Panc1 (cell line): ENCODE measurements at regions not wholly inside any gene's neighbourhood (a gene's known extent, or its start where the extent isn't known, plus 50 kb on each side); places are given as distances from the start of the nearest gene placed in this dataset.

Experiments
- POLR2AphosphoS5 ChIP-seq: IDR thresholded peaks from 2 replicates; pipeline ENCODE4 v1.6.1; 2012; ENCODE audit warnings: mild to moderate bottlenecking, low read depth, low read length, moderate library complexity
- TCF7L2 ChIP-seq: IDR thresholded peaks from 2 replicates; pipeline ENCODE4 v1.6.1; 2011; ENCODE audit warnings: mild to moderate bottlenecking, low read depth, low read length, inconsistent platforms
- TF ChIP-seq, protein P1 (sequence below): fragments of 450-650 bp; IDR thresholded peaks from 2 replicates; pipeline ENCODE4 v1.5.1; 2017; ENCODE audit warnings: mild to moderate bottlenecking
- TF ChIP-seq, protein P2 (sequence below), 2 experiments: IDR thresholded peaks; 2 replicates each; pipeline ENCODE4 v1.6.1; 2011 to 2012; ENCODE audit warnings: low read depth in 2 of 2, control low read depth in 1 of 2, low read length in 1 of 2, mild to moderate bottlenecking in 1 of 2, moderate library complexity in 1 of 2; ENCODE audit not compliant: insufficient read depth in 1 of 2

DNA sequence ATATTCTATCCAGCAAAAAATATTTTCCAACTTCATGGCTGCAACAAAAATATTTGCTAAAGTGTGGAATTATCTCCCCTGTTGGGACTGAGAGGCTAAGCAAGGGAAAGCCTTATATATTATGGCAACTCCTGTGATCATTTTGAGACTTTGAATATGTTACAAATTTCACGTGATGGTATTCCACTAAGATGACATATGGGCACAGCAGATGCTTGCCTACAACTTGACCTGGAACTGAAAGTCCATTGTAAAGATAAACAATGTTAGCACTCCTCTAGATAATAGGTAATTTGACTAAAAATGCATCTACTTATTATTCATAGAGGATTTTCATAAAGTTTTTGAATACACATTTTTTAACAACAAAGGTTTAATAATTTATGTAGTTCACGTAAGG is 1141.5 kb upstream of the CDH6 start:
- TF ChIP-seq, protein P1, sequence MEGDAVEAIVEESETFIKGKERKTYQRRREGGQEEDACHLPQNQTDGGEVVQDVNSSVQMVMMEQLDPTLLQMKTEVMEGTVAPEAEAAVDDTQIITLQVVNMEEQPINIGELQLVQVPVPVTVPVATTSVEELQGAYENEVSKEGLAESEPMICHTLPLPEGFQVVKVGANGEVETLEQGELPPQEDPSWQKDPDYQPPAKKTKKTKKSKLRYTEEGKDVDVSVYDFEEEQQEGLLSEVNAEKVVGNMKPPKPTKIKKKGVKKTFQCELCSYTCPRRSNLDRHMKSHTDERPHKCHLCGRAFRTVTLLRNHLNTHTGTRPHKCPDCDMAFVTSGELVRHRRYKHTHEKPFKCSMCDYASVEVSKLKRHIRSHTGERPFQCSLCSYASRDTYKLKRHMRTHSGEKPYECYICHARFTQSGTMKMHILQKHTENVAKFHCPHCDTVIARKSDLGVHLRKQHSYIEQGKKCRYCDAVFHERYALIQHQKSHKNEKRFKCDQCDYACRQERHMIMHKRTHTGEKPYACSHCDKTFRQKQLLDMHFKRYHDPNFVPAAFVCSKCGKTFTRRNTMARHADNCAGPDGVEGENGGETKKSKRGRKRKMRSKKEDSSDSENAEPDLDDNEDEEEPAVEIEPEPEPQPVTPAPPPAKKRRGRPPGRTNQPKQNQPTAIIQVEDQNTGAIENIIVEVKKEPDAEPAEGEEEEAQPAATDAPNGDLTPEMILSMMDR = no peak
- TF ChIP-seq, protein P2, sequence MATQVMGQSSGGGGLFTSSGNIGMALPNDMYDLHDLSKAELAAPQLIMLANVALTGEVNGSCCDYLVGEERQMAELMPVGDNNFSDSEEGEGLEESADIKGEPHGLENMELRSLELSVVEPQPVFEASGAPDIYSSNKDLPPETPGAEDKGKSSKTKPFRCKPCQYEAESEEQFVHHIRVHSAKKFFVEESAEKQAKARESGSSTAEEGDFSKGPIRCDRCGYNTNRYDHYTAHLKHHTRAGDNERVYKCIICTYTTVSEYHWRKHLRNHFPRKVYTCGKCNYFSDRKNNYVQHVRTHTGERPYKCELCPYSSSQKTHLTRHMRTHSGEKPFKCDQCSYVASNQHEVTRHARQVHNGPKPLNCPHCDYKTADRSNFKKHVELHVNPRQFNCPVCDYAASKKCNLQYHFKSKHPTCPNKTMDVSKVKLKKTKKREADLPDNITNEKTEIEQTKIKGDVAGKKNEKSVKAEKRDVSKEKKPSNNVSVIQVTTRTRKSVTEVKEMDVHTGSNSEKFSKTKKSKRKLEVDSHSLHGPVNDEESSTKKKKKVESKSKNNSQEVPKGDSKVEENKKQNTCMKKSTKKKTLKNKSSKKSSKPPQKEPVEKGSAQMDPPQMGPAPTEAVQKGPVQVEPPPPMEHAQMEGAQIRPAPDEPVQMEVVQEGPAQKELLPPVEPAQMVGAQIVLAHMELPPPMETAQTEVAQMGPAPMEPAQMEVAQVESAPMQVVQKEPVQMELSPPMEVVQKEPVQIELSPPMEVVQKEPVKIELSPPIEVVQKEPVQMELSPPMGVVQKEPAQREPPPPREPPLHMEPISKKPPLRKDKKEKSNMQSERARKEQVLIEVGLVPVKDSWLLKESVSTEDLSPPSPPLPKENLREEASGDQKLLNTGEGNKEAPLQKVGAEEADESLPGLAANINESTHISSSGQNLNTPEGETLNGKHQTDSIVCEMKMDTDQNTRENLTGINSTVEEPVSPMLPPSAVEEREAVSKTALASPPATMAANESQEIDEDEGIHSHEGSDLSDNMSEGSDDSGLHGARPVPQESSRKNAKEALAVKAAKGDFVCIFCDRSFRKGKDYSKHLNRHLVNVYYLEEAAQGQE (IDR thresholded peaks at IDR 0.05; ENCODE audit: insufficient read depth in 1 of 2, low read depth in 2 of 2, low read length in 1 of 2) = no peak
- no peak for TF ChIP-seq POLR2AphosphoS5
- no peak for TF ChIP-seq TCF7L2
